ENCODE measurements at regions not wholly inside any gene's neighbourhood (a gene's known extent, or its start where the extent isn't known, plus 50 kb on each side); places are given as distances from the start of the nearest gene placed in this dataset.

DNA sequence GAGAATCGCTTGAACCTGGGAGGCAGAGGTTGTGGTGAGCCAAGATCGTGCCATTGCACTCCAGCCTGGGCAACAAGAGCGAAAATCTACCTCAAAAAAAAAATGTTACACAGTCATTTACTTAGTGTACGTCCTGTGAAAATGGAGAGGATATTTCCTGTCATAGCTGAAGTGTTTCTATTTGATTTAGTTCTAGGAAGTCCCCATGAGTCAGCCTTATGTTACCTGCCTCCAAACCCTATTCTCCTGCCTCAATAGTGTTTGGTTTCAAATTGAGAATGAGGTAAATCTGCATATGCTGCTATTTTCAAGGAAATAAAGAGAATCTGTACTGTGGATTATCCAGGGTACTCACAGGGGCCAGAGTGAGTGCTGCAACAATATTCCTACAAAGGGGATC is 1284.5 kb upstream of the AUTS2 start:
- DNase-seq (ENCODE audit: extremely low read depth, insufficient read length) = no peak
- Histone ChIP-seq H3K27me3 (replicated peaks; ENCODE audit: control insufficient read depth, insufficient read depth, low read length) (no peaks in the 10 kb centered on the region), H3K36me3 (ENCODE audit: control insufficient read depth, insufficient read depth, low read length) (no peaks in the 10 kb centered on the region), H3K4me3 (replicated peaks; ENCODE audit: low read depth, low read length) (no peak overlapping the region)
- TF ChIP-seq, protein P1, sequence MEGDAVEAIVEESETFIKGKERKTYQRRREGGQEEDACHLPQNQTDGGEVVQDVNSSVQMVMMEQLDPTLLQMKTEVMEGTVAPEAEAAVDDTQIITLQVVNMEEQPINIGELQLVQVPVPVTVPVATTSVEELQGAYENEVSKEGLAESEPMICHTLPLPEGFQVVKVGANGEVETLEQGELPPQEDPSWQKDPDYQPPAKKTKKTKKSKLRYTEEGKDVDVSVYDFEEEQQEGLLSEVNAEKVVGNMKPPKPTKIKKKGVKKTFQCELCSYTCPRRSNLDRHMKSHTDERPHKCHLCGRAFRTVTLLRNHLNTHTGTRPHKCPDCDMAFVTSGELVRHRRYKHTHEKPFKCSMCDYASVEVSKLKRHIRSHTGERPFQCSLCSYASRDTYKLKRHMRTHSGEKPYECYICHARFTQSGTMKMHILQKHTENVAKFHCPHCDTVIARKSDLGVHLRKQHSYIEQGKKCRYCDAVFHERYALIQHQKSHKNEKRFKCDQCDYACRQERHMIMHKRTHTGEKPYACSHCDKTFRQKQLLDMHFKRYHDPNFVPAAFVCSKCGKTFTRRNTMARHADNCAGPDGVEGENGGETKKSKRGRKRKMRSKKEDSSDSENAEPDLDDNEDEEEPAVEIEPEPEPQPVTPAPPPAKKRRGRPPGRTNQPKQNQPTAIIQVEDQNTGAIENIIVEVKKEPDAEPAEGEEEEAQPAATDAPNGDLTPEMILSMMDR (IDR thresholded peaks at IDR 0.05; ENCODE audit: insufficient read depth, low read length, poor library complexity, severe bottlenecking) = no peak

DNA sequence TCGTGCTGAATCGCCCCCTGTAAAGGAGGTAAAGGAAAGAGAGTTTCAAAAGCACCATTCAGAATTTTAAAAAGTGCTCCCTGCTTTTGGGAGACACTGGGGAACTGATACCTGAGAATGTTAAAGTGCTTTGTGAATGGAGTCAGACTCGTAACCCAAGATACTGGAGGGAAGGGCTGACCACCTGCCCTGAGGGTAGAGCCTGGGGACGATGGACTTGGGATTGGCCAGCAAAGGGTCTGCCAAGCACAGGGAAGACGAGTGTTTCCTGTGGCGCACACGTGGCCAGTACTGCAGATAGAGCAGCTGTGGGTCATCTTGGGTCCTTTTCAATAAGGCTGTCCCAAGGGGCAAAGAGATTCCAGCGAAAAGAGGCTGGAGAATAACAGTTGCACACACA is 1284.1 kb upstream of the AUTS2 start:
- no peak for DNase-seq (ENCODE audit: extremely low read depth, insufficient read length)
- Histone ChIP-seq H3K4me3 (replicated peaks; ENCODE audit: low read depth, low read length) (no peak overlapping the region), H3K27me3 (replicated peaks; ENCODE audit: control insufficient read depth, insufficient read depth, low read length) (no peaks in the 10 kb centered on the region), H3K36me3 (ENCODE audit: control insufficient read depth, insufficient read depth, low read length) (no peaks in the 10 kb centered on the region)
- TF ChIP-seq, protein P1 (IDR thresholded peaks at IDR 0.05; ENCODE audit: insufficient read depth, low read length, poor library complexity, severe bottlenecking) = no peak

DNA sequence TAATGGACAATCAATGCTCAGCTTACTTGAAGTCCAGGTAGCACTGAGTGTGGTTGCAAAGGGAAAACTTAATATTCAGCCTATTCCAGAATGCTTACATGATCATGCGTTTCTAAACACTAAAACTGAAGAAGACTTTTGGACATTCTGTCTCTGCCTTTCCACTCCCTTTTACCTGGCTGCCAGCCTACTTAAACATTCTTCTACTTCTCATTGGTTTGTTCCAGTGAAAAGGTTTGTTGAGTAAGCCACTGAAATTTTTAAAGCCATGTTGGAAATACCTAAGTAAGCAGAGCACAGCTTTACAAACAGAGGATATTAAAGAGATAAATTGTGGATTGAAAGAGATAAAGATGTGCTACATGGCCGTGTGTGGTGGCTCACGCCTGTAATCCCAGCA is 1280.8 kb upstream of the AUTS2 start:
- H3K27me3 ChIP-seq (replicated peaks; ENCODE audit: control insufficient read depth, insufficient read depth, low read length) = no peaks in the 10 kb centered on the region
- TF ChIP-seq, protein P1 (IDR thresholded peaks at IDR 0.05; ENCODE audit: insufficient read depth, low read length, poor library complexity, severe bottlenecking) = no peak
- no peak overlapping the region for H3K4me3 ChIP-seq (replicated peaks; ENCODE audit: low read depth, low read length)

DNA sequence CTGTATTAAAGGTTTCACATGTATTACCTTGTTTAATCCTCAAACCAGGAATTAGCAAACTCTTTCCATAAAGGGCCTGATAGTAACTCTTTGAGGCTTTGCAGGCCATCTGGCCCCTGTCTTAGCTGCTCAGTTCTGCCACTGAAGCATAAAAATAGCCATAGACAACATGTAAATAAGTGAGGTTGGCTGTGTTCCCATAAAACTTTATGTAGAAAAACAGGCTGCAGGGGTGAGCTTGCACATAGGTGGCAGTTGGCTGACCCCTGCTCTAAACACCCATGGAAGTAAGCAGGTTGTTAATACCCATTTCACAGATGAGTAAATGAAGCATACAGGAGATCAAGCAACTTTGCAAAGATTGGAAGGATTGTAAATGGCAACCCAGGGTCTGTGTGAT is 1279.2 kb upstream of the AUTS2 start:
- TF ChIP-seq, protein P1 (IDR thresholded peaks at IDR 0.05; ENCODE audit: insufficient read depth, low read length, poor library complexity, severe bottlenecking) = no peak

More for the DNA sequence above, 1280.8 kb upstream of the AUTS2 start:
- no peak for DNase-seq (ENCODE audit: extremely low read depth, insufficient read length)
- H3K36me3 ChIP-seq (ENCODE audit: control insufficient read depth, insufficient read depth, low read length) = no peaks in the 10 kb centered on the region

DNA sequence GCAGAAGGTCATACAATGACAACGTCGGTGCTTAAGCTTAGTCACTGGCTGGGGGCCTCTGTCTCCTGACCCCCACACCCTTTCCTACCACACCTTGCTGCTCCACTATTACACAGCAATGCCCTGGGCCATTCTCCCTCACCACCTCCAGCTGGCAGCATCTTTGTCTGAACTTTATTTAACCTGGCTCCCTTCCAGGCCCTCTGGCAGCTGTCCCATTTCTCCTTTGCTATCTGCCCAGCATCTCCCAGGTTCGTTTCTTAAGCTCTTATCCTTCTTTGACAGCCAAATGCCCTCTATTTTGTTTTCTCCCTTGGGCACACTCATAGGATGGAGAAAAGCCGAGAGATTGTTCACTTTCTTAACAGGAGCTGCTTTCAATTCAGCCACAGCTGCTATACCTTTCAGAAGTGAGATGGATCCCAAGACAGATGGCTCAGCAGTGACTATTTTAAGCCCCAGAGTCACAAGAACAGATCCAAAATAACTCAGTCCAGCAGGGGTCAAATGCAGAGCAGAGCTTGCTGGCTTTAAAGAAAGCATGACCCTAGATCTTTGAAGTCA is 1277.1 kb upstream of the AUTS2 start:
- Histone ChIP-seq H3K27me3 (replicated peaks; ENCODE audit: control insufficient read depth, insufficient read depth, low read length) (no peaks in the 10 kb centered on the region), H3K4me3 (replicated peaks; ENCODE audit: low read depth, low read length) (no peak overlapping the region), H3K36me3 (ENCODE audit: control insufficient read depth, insufficient read depth, low read length) (no peaks in the 10 kb centered on the region)
- DNase-seq (ENCODE audit: extremely low read depth, insufficient read length) = no peak
- TF ChIP-seq, protein P1 (IDR thresholded peaks at IDR 0.05; ENCODE audit: insufficient read depth, low read length, poor library complexity, severe bottlenecking) = no peak

More for the DNA sequence above, 1279.2 kb upstream of the AUTS2 start:
- no peak for DNase-seq (ENCODE audit: extremely low read depth, insufficient read length)
- no peaks in the 10 kb centered on the region for H3K27me3 ChIP-seq (replicated peaks; ENCODE audit: control insufficient read depth, insufficient read depth, low read length)
- no peak overlapping the region for H3K4me3 ChIP-seq (replicated peaks; ENCODE audit: low read depth, low read length)
- no peaks in the 10 kb centered on the region for H3K36me3 ChIP-seq (ENCODE audit: control insufficient read depth, insufficient read depth, low read length)

Data from GM06990 (cell line).